Activated naive CD8-positive, alpha-beta T cell treated with anti-CD3 and anti-CD28 coated beads, Interleukin-2, amount 50 U/mL, for 24 hours (primary cell): ENCODE measurements at regions not wholly inside any gene's neighbourhood (a gene's known extent, or its start where the extent isn't known, plus 50 kb on each side); places are given as distances from the start of the nearest gene placed in this dataset.
"Not testable (repeated sequence)": the region's sequence is repeated elsewhere in the genome, so short reads cannot be mapped to it uniquely, and the experiment has no call there.

Experiments used
- ATAC-seq: fragments of 150-1000 bp; cut with Tn5 transposase; one replicate; pipeline ENCODE4 v1.10.0; 2021
- DNase-seq: peaks from one replicate; pipeline ENCODE4 v3.0.0; 2021
- H3K27ac Mint-ChIP-seq: one replicate; pipeline ENCODE4 v1.8.0; 2021; ENCODE audit warnings: mild to moderate bottlenecking, mixed read lengths
- H3K27me3 Mint-ChIP-seq: one replicate; pipeline ENCODE4 v1.8.0; 2021; ENCODE audit warnings: mixed read lengths
- H3K36me3 Mint-ChIP-seq: one replicate; pipeline ENCODE4 v1.8.0; 2021; ENCODE audit warnings: low read depth, mixed read lengths
- H3K4me1 Mint-ChIP-seq: one replicate; pipeline ENCODE4 v1.8.0; 2021; ENCODE audit warnings: mixed read lengths
- H3K4me3 Mint-ChIP-seq: one replicate; pipeline ENCODE4 v1.8.0; 2021; ENCODE audit warnings: mild to moderate bottlenecking, moderate library complexity, mixed read lengths
- H3K9me3 Mint-ChIP-seq: one replicate; pipeline ENCODE4 v1.8.0; 2021; ENCODE audit warnings: mixed read lengths

GRCh38 chr5:167425161-167425560 lies 866.3 kb upstream of the WWC1 start:
- Mint-ChIP-seq H3K9me3 (peaks cover 3% of the 10 kb centered on the region), H3K27ac (no peak overlapping the region), H3K4me1 (no peaks in the 10 kb centered on the region), H3K36me3 (no peaks in the 10 kb centered on the region), H3K4me3 (no peak overlapping the region), H3K27me3 (no peaks in the 10 kb centered on the region)
- DNase-seq = no peak
- no peak for ATAC-seq

- H3K4me3 Mint-ChIP-seq = no peak overlapping the region
- H3K27ac Mint-ChIP-seq = no peak overlapping the region
- no peaks in the 10 kb centered on the region for H3K4me1 Mint-ChIP-seq
- no peaks in the 10 kb centered on the region for H3K36me3 Mint-ChIP-seq
- no peak for DNase-seq
- ATAC-seq = no peak
- no peaks in the 10 kb centered on the region for H3K27me3 Mint-ChIP-seq
- H3K9me3 Mint-ChIP-seq = peaks cover 3% of the 10 kb centered on the region
Measured at GRCh38 chr5:167426501-167426900, 864.9 kb upstream of the WWC1 start.

- not testable (repeated sequence) for H3K4me1 Mint-ChIP-seq, H3K27ac Mint-ChIP-seq, H3K36me3 Mint-ChIP-seq, DNase-seq, ATAC-seq, H3K4me3 Mint-ChIP-seq, H3K9me3 Mint-ChIP-seq, H3K27me3 Mint-ChIP-seq
Measured at GRCh38 chr5:167427641-167428040, 863.8 kb upstream of the WWC1 start.

- H3K9me3 Mint-ChIP-seq = peaks cover 7% of the 10 kb centered on the region
- H3K4me1 Mint-ChIP-seq = no peaks in the 10 kb centered on the region
- H3K27me3 Mint-ChIP-seq = no peaks in the 10 kb centered on the region
- DNase-seq (no peak), ATAC-seq (no peak)
- no peak overlapping the region for H3K27ac Mint-ChIP-seq
- no peak overlapping the region for H3K4me3 Mint-ChIP-seq
- no peaks in the 10 kb centered on the region for H3K36me3 Mint-ChIP-seq
Measured at GRCh38 chr5:167440846-167441245, 850.6 kb upstream of the WWC1 start.

- Mint-ChIP-seq H3K36me3 (no peaks in the 10 kb centered on the region), H3K27me3 (no peaks in the 10 kb centered on the region), H3K4me3 (no peak overlapping the region)
Measured at GRCh38 chr5:167442922-167443321, 848.5 kb upstream of the WWC1 start.

GRCh38 chr5:167447466-167448375 lies 843.7 kb upstream of the WWC1 start:
- Mint-ChIP-seq H3K4me1 (no peaks in the 10 kb centered on the region), H3K36me3 (no peaks in the 10 kb centered on the region), H3K27me3 (no peaks in the 10 kb centered on the region), H3K4me3 (no peak overlapping the region), H3K27ac (no peak overlapping the region), H3K9me3 (no peaks in the 10 kb centered on the region)
- DNase-seq (no peak), ATAC-seq (no peak)

More at GRCh38 chr5:167442922-167443321, 848.5 kb upstream of the WWC1 start:
- Mint-ChIP-seq H3K4me1 (no peaks in the 10 kb centered on the region), H3K9me3 (peaks cover 4% of the 10 kb centered on the region), H3K27ac (no peak overlapping the region)
- DNase-seq = no peak
- no peak for ATAC-seq

- Mint-ChIP-seq H3K36me3 (no peaks in the 10 kb centered on the region), H3K4me3 (no peak overlapping the region), H3K4me1 (no peaks in the 10 kb centered on the region), H3K27me3 (no peaks in the 10 kb centered on the region), H3K9me3 (no peaks in the 10 kb centered on the region), H3K27ac (no peak overlapping the region)
- DNase-seq (no peak), ATAC-seq (no peak)
Measured at GRCh38 chr5:167448376-167448775, 843.1 kb upstream of the WWC1 start.

- DNase-seq (no peak), ATAC-seq (no peak)
- no peak overlapping the region for H3K4me3 Mint-ChIP-seq
- no peaks in the 10 kb centered on the region for H3K36me3 Mint-ChIP-seq
- H3K4me1 Mint-ChIP-seq = no peaks in the 10 kb centered on the region
- H3K27ac Mint-ChIP-seq = no peak overlapping the region
- H3K27me3 Mint-ChIP-seq = no peaks in the 10 kb centered on the region
- H3K9me3 Mint-ChIP-seq = no peaks in the 10 kb centered on the region
Measured at GRCh38 chr5:167451076-167451475, 840.4 kb upstream of the WWC1 start.

GRCh38 chr5:167452136-167452535 lies 839.3 kb upstream of the WWC1 start:
- ATAC-seq (no peak), DNase-seq (no peak)
- H3K4me3 Mint-ChIP-seq = no peak overlapping the region
- H3K36me3 Mint-ChIP-seq = no peaks in the 10 kb centered on the region
- no peaks in the 10 kb centered on the region for H3K4me1 Mint-ChIP-seq
- H3K27ac Mint-ChIP-seq = no peak overlapping the region
- H3K27me3 Mint-ChIP-seq = no peaks in the 10 kb centered on the region
- no peaks in the 10 kb centered on the region for H3K9me3 Mint-ChIP-seq

- Mint-ChIP-seq H3K36me3 (no peaks in the 10 kb centered on the region), H3K4me1 (no peaks in the 10 kb centered on the region), H3K4me3 (no peak overlapping the region)
Measured at GRCh38 chr5:167453246-167454030, 838.0 kb upstream of the WWC1 start.

GRCh38 chr5:167458412-167458811 lies 833.0 kb upstream of the WWC1 start:
- H3K36me3 Mint-ChIP-seq = no peaks in the 10 kb centered on the region
- H3K4me1 Mint-ChIP-seq = no peaks in the 10 kb centered on the region
- DNase-seq (no peak), ATAC-seq (no peak)
- no peak overlapping the region for H3K27ac Mint-ChIP-seq
- H3K27me3 Mint-ChIP-seq = no peaks in the 10 kb centered on the region
- peaks cover 15% of the 10 kb centered on the region for H3K9me3 Mint-ChIP-seq
- no peak overlapping the region for H3K4me3 Mint-ChIP-seq

More at GRCh38 chr5:167453246-167454030, 838.0 kb upstream of the WWC1 start:
- H3K27me3 Mint-ChIP-seq = no peaks in the 10 kb centered on the region
- ATAC-seq (no peak), DNase-seq (no peak)
- no peak overlapping the region for H3K27ac Mint-ChIP-seq
- peaks cover 3% of the 10 kb centered on the region for H3K9me3 Mint-ChIP-seq

GRCh38 chr5:167460449-167461020 lies 830.9 kb upstream of the WWC1 start:
- DNase-seq (no peak), ATAC-seq (no peak)
- Mint-ChIP-seq H3K36me3 (no peaks in the 10 kb centered on the region), H3K27ac (no peak overlapping the region), H3K9me3 (peaks cover 15% of the 10 kb centered on the region), H3K4me3 (no peak overlapping the region), H3K4me1 (no peaks in the 10 kb centered on the region), H3K27me3 (no peaks in the 10 kb centered on the region)

- DNase-seq = no peak
- ATAC-seq = no peak
- Mint-ChIP-seq H3K4me3 (no peak overlapping the region), H3K36me3 (no peaks in the 10 kb centered on the region), H3K27me3 (no peaks in the 10 kb centered on the region), H3K4me1 (no peaks in the 10 kb centered on the region), H3K27ac (no peak overlapping the region), H3K9me3 (peaks cover 17% of the 10 kb centered on the region)
Measured at GRCh38 chr5:167463939-167464338, 827.5 kb upstream of the WWC1 start.

GRCh38 chr5:167466992-167467391 lies 824.5 kb upstream of the WWC1 start:
- DNase-seq (no peak), ATAC-seq (no peak)
- H3K27ac Mint-ChIP-seq = no peak overlapping the region
- H3K27me3 Mint-ChIP-seq = no peaks in the 10 kb centered on the region
- no peak overlapping the region for H3K4me3 Mint-ChIP-seq
- peaks cover 15% of the 10 kb centered on the region for H3K9me3 Mint-ChIP-seq
- H3K36me3 Mint-ChIP-seq = no peaks in the 10 kb centered on the region
- H3K4me1 Mint-ChIP-seq = no peaks in the 10 kb centered on the region
